CD4-positive, alpha-beta T cell treated with Interleukin-1 beta for 1 hour (primary cell): ENCODE measurements at regions not wholly inside any gene's neighbourhood (a gene's known extent, or its start where the extent isn't known, plus 50 kb on each side); places are given as distances from the start of the nearest gene placed in this dataset.

Source experiments
- DNase-seq, 2 donors: peaks; one replicate each; pipeline ENCODE4 v3.0.0-alpha.2; 2020 to 2022

GRCh38 chr12:116382686-116383530, 105.4 kb upstream of the MED13L start:
- DNase-seq, result no peak

GRCh38 chr12:116384175-116384574, 106.7 kb upstream of the MED13L start:
- DNase-seq, result no peak

- DNase-seq, result peak in 1 of 2 donors; percentile 28
Observed at GRCh38 chr12:116384691-116385485, 107.4 kb upstream of the MED13L start.

- DNase-seq, result no peak
Observed at GRCh38 chr12:116385486-116386217, 108.2 kb upstream of the MED13L start.

- no peak for DNase-seq
Observed at GRCh38 chr12:116389326-116389725, 111.8 kb upstream of the MED13L start.

- no peak for DNase-seq
Observed at GRCh38 chr12:116389990-116390389, 112.5 kb upstream of the MED13L start.

GRCh38 chr12:116390401-116391335, 113.2 kb upstream of the MED13L start:
- DNase-seq, result no peak

GRCh38 chr12:116391501-116391900, 114.0 kb upstream of the MED13L start:
- no peak for DNase-seq

- DNase-seq, result no peak
Observed at GRCh38 chr12:116392061-116392460, 114.6 kb upstream of the MED13L start.

- no peak for DNase-seq
Observed at GRCh38 chr12:116393255-116393654, 115.8 kb upstream of the MED13L start.

- DNase-seq, result no peak
Observed at GRCh38 chr12:116393859-116394650, 116.6 kb upstream of the MED13L start.

- DNase-seq, result no peak
Observed at GRCh38 chr12:116395396-116395795, 117.9 kb upstream of the MED13L start.

- no peak for DNase-seq
Observed at GRCh38 chr12:116397148-116397547, 119.7 kb upstream of the MED13L start.

- DNase-seq, result no peak
Observed at GRCh38 chr12:116398193-116398592, 120.7 kb upstream of the MED13L start.

GRCh38 chr12:116399055-116399454, 121.6 kb upstream of the MED13L start:
- DNase-seq, result no peak

GRCh38 chr12:116400636-116401372, 123.3 kb upstream of the MED13L start:
- peak in 1 of 2 donors; percentile 33 for DNase-seq

- DNase-seq, result no peak
Observed at GRCh38 chr12:116401565-116401964, 124.1 kb upstream of the MED13L start.

GRCh38 chr12:116402163-116402939, 124.9 kb upstream of the MED13L start:
- no peak for DNase-seq

GRCh38 chr12:116403546-116403945, 126.1 kb upstream of the MED13L start:
- no peak for DNase-seq

- no peak for DNase-seq
Observed at GRCh38 chr12:116404247-116404646, 126.8 kb upstream of the MED13L start.
